BJ (cell line): ENCODE measurements at regions not wholly inside any gene's neighbourhood (a gene's known extent, or its start where the extent isn't known, plus 50 kb on each side); places are given as distances from the start of the nearest gene placed in this dataset.
"Not testable (repeated sequence)": the region's sequence is repeated elsewhere in the genome, so short reads cannot be mapped to it uniquely, and the experiment has no call there.

Experiments used
- CTCF ChIA-PET: fragments of 350-600 bp; formaldehyde crosslinking; extraction: SDS; loops from one replicate; lab custom pipeline; 2021; ENCODE audit warnings: antibody characterized with exemption, inconsistent platforms; lab: Yijun Ruan, JAX
- POLR2A ChIA-PET: fragments of 300-600 bp; sonication (Branson Sonifier 250); formaldehyde crosslinking; extraction: SDS; loops from one replicate; lab custom pipeline; 2021; ENCODE audit warnings: antibody characterized with exemption; lab: Charles Lee
- DNase-seq: peaks from one replicate; pipeline ENCODE4 v3.0.0-alpha.2; 2011; ENCODE audit warnings: low read depth
- H3K27me3 ChIP-seq: 2 replicates; pipeline ENCODE4 v1.6.0; 2011; ENCODE audit warnings: low read length; ENCODE audit not compliant: control insufficient read depth, insufficient read depth
- H3K36me3 ChIP-seq: 2 replicates; pipeline ENCODE4 v1.5.1; 2011; ENCODE audit warnings: low read length; ENCODE audit not compliant: control insufficient read depth, insufficient read depth
- H3K4me3 ChIP-seq: 2 replicates; pipeline ENCODE4 v1.5.1; 2011; ENCODE audit warnings: low read depth, mild to moderate bottlenecking, control low read depth, low read length
- TF ChIP-seq, protein P1 (sequence below): IDR thresholded peaks from 2 replicates; pipeline ENCODE4 v1.5.1; 2011; ENCODE audit warnings: low read depth, mild to moderate bottlenecking, control low read depth, inconsistent platforms, low read length, moderate library complexity; ENCODE audit not compliant: insufficient read depth

DNA sequence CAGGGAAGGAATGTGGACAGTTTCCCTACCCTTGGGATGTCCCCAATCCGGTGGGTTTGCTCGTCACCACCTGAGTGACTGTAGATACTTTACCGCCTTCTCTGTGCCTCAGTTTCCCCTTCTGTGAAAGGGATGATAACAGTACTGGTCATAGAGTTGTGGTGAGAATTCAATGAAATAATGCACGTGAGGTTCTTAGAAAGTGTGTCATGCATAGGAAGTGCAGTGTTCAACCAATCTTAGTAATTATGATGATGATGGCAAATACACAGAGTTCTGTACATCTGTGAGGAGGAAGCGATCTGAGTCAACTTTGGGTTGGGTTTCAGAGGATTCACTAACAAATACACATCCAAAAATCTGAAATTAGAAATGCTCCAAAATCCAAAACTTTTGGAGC is 114.6 kb upstream of the HS3ST2 start:
- no peak for DNase-seq

DNA sequence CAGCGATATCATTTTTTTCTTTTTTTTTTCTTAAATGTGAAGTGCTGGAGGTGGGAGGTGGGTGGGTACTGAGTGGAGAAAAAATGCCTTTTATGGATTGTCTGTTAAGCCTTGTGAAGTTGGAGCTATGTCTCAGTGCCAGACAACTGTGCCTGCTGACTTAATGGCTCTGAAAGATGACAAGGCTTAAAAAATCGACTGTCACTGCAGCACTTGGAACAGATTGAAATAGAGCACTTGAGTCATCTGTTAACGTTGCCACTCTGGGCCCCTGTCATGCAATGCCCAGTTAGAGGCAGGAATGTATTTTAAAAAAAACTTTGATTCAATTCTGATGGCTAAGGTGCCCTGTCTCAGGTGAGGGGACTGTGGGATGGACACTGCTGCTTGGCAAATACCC is 108.2 kb upstream of the HS3ST2 start:
- no peak for DNase-seq
- ChIA-PET CTCF (no interaction called here), POLR2A (no interaction called here)
- Histone ChIP-seq H3K36me3 (no peaks in the 10 kb centered on the region), H3K4me3 (no peak overlapping the region), H3K27me3 (no peaks in the 10 kb centered on the region)
- TF ChIP-seq, protein P1, sequence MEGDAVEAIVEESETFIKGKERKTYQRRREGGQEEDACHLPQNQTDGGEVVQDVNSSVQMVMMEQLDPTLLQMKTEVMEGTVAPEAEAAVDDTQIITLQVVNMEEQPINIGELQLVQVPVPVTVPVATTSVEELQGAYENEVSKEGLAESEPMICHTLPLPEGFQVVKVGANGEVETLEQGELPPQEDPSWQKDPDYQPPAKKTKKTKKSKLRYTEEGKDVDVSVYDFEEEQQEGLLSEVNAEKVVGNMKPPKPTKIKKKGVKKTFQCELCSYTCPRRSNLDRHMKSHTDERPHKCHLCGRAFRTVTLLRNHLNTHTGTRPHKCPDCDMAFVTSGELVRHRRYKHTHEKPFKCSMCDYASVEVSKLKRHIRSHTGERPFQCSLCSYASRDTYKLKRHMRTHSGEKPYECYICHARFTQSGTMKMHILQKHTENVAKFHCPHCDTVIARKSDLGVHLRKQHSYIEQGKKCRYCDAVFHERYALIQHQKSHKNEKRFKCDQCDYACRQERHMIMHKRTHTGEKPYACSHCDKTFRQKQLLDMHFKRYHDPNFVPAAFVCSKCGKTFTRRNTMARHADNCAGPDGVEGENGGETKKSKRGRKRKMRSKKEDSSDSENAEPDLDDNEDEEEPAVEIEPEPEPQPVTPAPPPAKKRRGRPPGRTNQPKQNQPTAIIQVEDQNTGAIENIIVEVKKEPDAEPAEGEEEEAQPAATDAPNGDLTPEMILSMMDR = no peak

More for the DNA sequence above, 114.6 kb upstream of the HS3ST2 start:
- H3K4me3 ChIP-seq = no peak overlapping the region
- no peaks in the 10 kb centered on the region for H3K36me3 ChIP-seq
- CTCF ChIA-PET = interaction anchor here (1.0 to 1.5 kb wide), 2 partner anchors 1121 to 1141 kb away, joined by 3 read pairs; no protein-coding TSS in a partner anchor
- TF ChIP-seq, protein P1 = no peak
- POLR2A ChIA-PET = no interaction called here
- no peaks in the 10 kb centered on the region for H3K27me3 ChIP-seq

DNA sequence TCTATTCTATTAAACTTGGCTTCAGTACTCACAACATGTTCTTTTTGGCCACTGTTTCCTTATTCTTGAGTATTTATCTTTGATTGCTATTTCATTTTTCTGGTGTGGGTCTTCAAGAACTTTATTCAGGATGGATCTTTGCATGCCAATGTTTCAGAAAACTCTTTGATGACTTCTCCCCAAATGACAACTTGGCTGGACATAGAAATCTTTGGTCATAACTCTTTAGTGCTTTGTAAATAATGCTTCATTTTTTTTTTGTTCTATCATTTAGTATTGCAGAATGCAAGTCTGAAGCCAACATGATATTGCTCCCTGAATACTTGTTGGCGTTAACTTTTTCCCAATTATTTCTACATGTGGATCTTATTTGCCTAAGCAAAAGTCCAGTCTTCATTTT is 103.6 kb upstream of the HS3ST2 start:
- no peak for DNase-seq
- TF ChIP-seq, protein P1 = no peak
- Histone ChIP-seq H3K4me3 (no peak overlapping the region), H3K36me3 (no peaks in the 10 kb centered on the region), H3K27me3 (no peaks in the 10 kb centered on the region)
- POLR2A ChIA-PET = no interaction called here
- CTCF ChIA-PET = no interaction called here

DNA sequence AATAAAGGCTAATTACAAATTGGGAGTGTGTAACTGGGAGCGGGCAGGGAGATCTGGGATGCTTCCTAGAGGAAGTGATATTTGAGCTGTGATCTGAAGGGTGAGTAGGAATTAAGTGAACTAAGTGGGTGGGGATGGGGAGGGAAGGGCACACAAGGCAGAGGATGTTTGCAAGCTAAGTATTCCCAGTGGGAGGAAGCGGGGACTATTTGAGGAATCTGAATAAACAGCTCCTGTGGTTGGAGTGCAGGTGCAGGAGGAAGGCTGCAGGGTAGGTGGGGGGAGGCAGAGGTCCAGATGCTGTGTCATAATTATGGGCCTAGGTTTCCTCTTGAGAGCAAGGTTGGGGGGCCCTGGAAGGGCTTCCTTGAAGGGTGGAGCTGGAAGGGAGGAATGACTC is 102.1 kb upstream of the HS3ST2 start:
- no peak overlapping the region for H3K4me3 ChIP-seq
- ChIA-PET CTCF (no interaction called here), POLR2A (no interaction called here)
- no peaks in the 10 kb centered on the region for H3K27me3 ChIP-seq
- TF ChIP-seq, protein P1 = no peak
- no peaks in the 10 kb centered on the region for H3K36me3 ChIP-seq
- no peak for DNase-seq

DNA sequence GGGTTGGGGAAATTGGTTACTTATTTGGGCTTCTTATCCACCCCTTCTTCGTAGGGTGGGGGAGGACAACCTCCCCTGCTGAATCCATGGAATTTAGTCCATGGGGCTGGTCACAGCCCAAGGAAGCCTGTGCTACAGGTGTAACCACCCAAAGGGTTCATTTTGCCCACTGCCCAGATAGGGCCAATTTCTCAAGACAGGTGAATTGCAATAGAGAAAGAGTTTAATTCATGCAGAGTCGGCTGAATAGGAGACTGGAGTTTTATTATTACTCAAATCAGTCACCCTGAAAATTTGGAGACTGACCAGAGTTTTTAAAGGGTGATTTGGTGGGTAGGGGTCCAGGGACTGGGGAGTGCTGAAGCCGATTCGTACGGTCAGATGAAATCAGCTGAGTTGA is 101.5 kb upstream of the HS3ST2 start:
- Histone ChIP-seq H3K27me3 (no peaks in the 10 kb centered on the region), H3K4me3 (no peak overlapping the region), H3K36me3 (no peaks in the 10 kb centered on the region)
- ChIA-PET CTCF (no interaction called here), POLR2A (no interaction called here)
- TF ChIP-seq, protein P1 = no peak
- DNase-seq = no peak

DNA sequence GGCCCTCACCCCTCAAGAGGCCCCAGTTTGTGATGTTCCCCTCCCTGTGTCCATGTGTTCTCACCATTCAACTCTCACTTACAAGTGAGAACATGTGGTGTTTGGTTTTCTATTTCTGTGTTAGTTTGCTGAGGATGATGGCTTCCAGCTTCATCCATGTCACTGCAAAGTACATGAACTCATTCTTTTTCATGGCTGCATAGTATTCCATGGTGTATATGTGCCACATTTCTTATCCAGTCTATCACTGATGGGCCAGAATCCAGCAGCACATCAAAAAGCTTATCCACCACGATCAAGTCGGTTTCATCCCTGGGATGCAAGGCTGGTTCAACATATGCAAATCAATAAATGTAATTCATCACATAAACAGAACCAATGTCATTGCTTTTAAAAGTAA is 95.4 kb upstream of the HS3ST2 start:
- H3K27me3 ChIP-seq, POLR2A ChIA-PET, CTCF ChIA-PET: not testable (repeated sequence)

More for the DNA sequence above, 95.4 kb upstream of the HS3ST2 start:
- H3K4me3 ChIP-seq, H3K36me3 ChIP-seq, DNase-seq: not testable (repeated sequence)
